Esophagus (tissue), 2 donors: ENCODE measurements at regions not wholly inside any gene's neighbourhood (a gene's known extent, or its start where the extent isn't known, plus 50 kb on each side); places are given as distances from the start of the nearest gene placed in this dataset.

Experiments
- H3K27ac ChIP-seq, 2 donors: one replicate each; pipeline ENCODE4 v1.5.1; 2013; ENCODE audit warnings: low read depth in 2 of 2, mild to moderate bottlenecking in 2 of 2, inconsistent platforms in 1 of 2, low read length in 1 of 2, moderate library complexity in 1 of 2
- H3K27me3 ChIP-seq, 2 donors: one replicate each; pipeline ENCODE4 v1.6.1; 2013; ENCODE audit warnings: low read length in 2 of 2, control low read depth in 1 of 2, mild to moderate bottlenecking in 1 of 2; ENCODE audit not compliant: insufficient read depth in 2 of 2, control insufficient read depth in 1 of 2
- H3K36me3 ChIP-seq, 2 donors: one replicate each; pipeline ENCODE4 v1.6.1; 2013; ENCODE audit warnings: low read length in 1 of 2; ENCODE audit not compliant: control insufficient read depth in 2 of 2, insufficient read depth in 2 of 2
- H3K4me1 ChIP-seq, 2 donors: one replicate each; pipeline ENCODE4 v1.6.1; 2013; ENCODE audit warnings: low read length in 1 of 2; ENCODE audit not compliant: control insufficient read depth in 2 of 2, insufficient read depth in 2 of 2
- H3K4me3 ChIP-seq, 2 donors: one replicate each; pipeline ENCODE4 v1.5.1; 2013; ENCODE audit warnings: low read length in 2 of 2, mild to moderate bottlenecking in 2 of 2, low read depth in 1 of 2, moderate library complexity in 1 of 2
- H3K9me3 ChIP-seq, 2 donors: one replicate each; pipeline ENCODE4 v1.6.1; 2013; ENCODE audit warnings: mild to moderate bottlenecking in 2 of 2, low read depth in 1 of 2, low read length in 1 of 2, moderate library complexity in 1 of 2; ENCODE audit not compliant: control insufficient read depth in 2 of 2, insufficient read depth in 1 of 2
- WGBS, 2 donors: extraction: QIAGEN DNeasy Blood & Tissue Kit; methylation state at CpG; one replicate each; pipeline ENCODE4 v1.1.7; 2013; 5-methylcytosine and 5-hydroxymethylcytosine counted together
- donor health status: healthy with polysubstance abuse.
- donor health status: Bipolar disorder and iron deficiency.

DNA sequence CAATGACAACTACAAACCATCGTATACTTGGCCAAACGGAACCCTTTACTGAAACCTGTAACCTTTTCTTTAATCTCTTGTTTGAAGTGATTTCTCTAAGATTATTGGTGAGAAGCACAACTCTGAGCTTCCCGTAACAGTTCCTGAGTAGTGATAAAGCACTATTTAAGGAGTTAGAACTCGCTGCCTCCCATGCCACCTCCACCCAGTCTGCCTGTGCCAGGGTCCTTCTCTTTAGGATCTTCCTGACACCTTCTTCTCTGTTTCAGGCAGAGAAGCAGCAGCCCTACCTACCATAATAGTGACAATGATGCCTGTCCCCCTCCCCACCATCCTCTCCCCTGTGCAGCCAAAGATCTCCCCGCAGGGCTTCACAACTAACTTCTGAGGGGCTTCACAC lies 330.6 kb downstream of the ZSWIM6 start:
- H3K4me1 ChIP-seq, result no peaks in the 10 kb centered on the region
- H3K9me3 ChIP-seq, result no peaks in the 10 kb centered on the region
- H3K27ac ChIP-seq, result no peak overlapping the region
- H3K27me3 ChIP-seq, result no peaks in the 10 kb centered on the region
- no peaks in the 10 kb centered on the region for H3K36me3 ChIP-seq
- 86 to 90% methylated on average over 5 of the region's 5 CpGs for WGBS, 2 donors
- no peak overlapping the region for H3K4me3 ChIP-seq

DNA sequence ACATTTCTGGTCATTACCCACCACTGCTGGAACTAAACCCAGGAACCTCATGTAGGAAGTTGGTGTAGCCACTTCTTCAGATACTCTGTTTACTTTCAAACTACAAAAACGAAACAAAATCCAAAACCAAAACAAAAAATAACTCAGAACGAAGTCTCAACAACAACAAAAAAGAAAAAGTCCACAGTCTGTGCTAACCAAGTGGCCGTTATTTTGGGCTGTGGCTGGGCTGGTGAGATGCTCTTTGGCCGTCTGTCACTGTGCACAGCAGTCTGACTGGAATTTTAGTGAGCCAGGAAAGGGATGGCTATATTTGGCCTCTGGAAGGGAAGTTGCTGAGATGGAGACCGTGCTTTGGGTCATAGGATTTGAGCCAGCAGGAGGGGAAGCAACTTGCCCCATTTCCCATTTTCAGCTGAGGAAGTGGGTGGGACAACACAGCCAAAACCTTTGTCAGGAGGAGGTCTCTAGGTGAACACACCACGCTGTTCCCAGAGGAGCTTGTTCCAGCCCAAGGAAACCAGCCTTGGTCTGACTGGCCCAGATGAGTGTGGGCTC lies 334.1 kb downstream of the ZSWIM6 start:
- H3K27ac ChIP-seq, result no peak overlapping the region
- H3K27me3 ChIP-seq, result peaks cover 0 to 3% of the 10 kb centered on the region in 2 donors
- 57 to 65% methylated on average over 6 of the region's 6 CpGs for WGBS, 2 donors
- H3K9me3 ChIP-seq, result no peaks in the 10 kb centered on the region
- H3K4me1 ChIP-seq, result no peaks in the 10 kb centered on the region
- no peaks in the 10 kb centered on the region for H3K36me3 ChIP-seq
- no peak overlapping the region for H3K4me3 ChIP-seq

DNA sequence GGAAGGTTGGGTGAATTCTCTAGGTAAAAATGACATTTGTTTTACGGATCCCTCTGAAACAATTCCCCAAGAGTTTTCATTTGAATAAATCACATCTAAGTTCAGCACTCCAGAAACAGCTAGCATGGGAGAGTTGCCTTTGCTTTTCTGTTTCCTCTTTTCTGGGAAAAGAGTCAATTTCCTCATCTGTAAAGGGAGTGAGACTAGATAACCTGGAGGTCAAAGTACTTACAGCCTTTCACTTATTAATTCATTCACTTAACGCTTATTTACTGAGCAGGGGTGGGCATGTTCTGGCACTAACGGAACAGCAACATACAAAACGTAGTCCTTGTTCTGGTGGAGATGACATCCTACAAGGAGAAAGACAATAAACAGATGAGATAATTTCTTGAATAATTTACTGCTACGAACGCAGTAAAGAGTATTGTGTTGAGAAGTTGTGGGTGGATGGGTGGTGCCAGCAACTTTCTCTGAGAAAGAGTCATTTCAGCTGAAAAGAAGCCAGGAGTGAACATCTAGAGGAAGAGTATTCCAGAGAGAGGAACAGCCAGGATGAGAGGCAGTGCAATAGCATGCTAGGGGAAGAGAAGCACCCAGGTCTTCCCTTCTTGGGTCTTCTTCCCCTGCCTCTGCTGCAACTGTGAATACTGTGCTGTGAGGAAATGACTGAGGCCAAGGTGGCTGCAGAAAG lies 335.6 kb downstream of the ZSWIM6 start:
- peaks cover 0 to 3% of the 10 kb centered on the region in 2 donors for H3K27me3 ChIP-seq
- 49 to 54% methylated on average over 6 of the region's 6 CpGs for WGBS, 2 donors
- no peaks in the 10 kb centered on the region for H3K36me3 ChIP-seq
- H3K9me3 ChIP-seq, result no peaks in the 10 kb centered on the region
- no peak overlapping the region for H3K27ac ChIP-seq
- no peaks in the 10 kb centered on the region for H3K4me1 ChIP-seq
- no peak overlapping the region for H3K4me3 ChIP-seq

DNA sequence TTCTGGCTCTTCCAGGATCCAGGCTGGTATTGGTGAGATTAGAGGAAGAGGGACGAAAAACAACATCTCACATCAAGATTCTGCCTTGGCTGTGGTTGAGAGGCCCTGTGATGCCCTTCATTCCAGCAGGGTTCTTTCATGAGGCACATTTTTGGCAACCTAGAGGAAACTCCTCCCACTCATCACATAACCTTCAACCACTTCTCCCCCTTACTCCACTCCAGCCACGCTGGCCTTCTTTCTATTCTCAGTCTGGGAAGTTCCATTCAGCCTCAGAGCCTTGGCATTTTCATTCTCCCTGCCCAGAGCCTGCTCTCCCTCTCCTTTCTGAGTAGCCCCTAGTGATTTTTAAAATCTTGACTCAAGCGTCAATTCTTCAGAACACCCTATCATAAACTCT lies 337.5 kb downstream of the ZSWIM6 start:
- Histone ChIP-seq H3K4me1 (peaks cover 3 to 6% of the 10 kb centered on the region in 2 donors), H3K9me3 (no peaks in the 10 kb centered on the region), H3K36me3 (no peaks in the 10 kb centered on the region), H3K27ac (no peak overlapping the region), H3K4me3 (no peak overlapping the region), H3K27me3 (peaks cover 0 to 3% of the 10 kb centered on the region in 2 donors)
- WGBS, 2 donors, result 77 to 78% methylated on average over 3 of the region's 3 CpGs

DNA sequence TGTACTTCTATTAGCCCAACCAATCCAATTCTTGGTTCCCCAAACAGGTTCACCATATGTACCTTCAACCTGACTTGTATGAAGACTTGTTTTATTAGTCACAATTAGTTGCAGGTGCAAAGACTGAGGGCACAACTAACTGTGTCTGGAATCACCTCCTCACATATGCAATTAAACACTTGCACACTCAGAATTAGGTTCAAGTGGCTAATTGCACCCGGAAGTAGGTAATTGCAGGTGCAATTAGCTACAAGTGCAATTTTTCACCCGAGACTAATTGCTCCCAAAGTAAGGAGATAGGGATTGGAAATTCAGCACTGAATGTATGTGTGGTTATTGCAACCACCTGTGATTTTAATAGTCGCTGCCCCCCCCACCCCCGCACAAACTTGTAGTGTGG lies 338.9 kb downstream of the ZSWIM6 start:
- 82 to 93% methylated on average over 4 of the region's 4 CpGs for WGBS, 2 donors
- Histone ChIP-seq H3K27me3 (peaks cover 0 to 3% of the 10 kb centered on the region in 2 donors), H3K36me3 (no peaks in the 10 kb centered on the region), H3K4me3 (no peak overlapping the region), H3K4me1 (peaks cover 3 to 6% of the 10 kb centered on the region in 2 donors), H3K9me3 (no peaks in the 10 kb centered on the region), H3K27ac (no peak overlapping the region)

DNA sequence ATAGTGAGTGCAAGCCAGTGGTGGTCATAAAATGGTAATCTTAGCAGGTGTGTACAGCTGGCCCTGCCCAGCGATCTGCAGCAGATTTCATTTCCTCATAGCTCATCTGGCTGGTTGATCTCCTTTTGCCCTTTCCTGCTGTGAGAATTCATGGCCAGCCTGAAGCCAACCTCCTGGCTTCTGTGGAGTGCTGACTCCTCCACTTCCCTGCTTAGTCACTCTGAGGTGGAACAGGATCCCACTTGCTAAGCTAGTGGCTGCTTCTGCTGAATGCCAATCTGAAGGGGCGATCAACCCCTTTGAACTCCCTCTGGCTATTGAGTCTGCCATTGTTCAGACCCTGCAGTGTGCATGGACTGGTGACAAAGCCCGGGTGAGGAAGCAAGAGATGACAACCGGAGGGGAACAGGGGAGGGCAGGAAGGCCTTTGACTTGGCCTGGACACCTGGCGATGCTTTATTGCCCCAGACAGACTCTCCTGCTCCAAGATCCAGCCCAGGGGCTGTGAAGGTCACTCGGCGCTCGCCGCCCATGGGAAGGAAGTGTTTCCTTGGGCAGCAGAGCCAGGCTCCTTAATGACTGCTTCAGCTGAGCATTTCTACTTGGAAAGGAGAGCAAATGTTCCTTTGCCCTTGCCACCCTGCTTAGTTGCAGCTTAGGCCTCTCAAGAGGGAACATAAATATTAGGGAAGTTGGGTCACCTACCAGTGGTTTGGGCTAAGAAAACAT lies 341.1 kb downstream of the ZSWIM6 start:
- Histone ChIP-seq H3K36me3 (no peaks in the 10 kb centered on the region), H3K9me3 (no peaks in the 10 kb centered on the region), H3K27me3 (peaks cover 0 to 3% of the 10 kb centered on the region in 2 donors), H3K4me3 (no peak overlapping the region), H3K27ac (no peak overlapping the region), H3K4me1 (peaks cover 3 to 6% of the 10 kb centered on the region in 2 donors)
- WGBS, 2 donors, result 62% methylated on average over 9 of the region's 9 CpGs

DNA sequence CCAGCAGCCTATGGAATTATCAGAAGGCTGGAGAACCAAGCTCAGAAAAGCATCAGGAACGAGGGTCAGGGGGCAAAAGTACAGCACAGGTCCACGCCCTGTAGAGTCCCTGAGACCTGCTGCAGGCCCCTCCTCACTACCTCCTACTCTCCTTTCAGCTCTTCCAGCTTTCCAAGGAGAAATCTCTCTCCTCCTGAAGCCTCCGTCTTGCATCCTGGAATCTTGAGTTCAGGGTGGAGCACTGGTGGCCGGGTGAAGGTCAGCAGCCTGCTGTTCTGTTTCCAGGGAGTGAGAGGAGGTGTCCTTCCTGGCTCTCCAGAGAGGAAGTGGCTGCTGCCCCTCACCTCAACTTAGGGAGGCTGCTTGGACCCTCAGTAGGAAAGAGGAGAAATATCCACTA lies 342.3 kb downstream of the ZSWIM6 start:
- Histone ChIP-seq H3K36me3 (no peaks in the 10 kb centered on the region), H3K27me3 (no peaks in the 10 kb centered on the region), H3K9me3 (no peaks in the 10 kb centered on the region), H3K27ac (no peak overlapping the region), H3K4me3 (no peak overlapping the region), H3K4me1 (peaks cover 3 to 6% of the 10 kb centered on the region in 2 donors)
- 68 to 78% methylated on average over 4 of the region's 4 CpGs for WGBS, 2 donors

DNA sequence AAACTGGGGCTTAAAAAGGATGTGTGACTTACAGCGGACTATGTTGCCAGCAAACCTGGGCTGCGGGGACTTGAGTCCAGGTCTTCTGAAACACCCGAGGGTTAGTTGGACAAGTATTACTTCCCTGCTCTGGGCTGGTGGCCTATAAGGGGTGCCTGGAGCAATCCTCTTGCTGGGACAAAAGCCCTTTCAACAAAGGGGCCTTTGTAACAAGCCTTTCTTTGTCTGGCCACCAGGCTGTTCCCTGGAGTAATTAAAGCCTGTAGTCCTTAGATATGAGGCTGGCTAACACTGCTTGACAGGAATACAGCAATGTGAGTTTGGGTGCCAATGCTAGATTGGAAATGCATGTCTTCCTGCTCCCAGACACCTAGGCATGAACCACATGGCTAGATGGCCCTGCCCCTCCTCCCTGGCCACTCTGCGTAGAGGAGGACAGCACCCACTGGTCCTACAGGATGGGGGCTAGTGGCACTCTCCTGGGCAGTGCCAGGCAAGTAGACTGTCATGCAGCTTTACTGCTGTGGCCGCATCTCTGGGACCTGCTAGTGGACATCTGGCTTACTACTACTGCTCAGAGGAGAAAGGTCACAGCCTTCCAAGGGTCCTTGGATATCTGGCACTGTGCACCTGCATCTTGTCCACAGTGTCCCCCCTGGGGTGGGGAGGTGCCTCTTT lies 343.1 kb downstream of the ZSWIM6 start:
- 71 to 85% methylated on average over 5 of the region's 5 CpGs for WGBS, 2 donors
- H3K27ac ChIP-seq, result no peak overlapping the region
- no peaks in the 10 kb centered on the region for H3K9me3 ChIP-seq
- H3K27me3 ChIP-seq, result no peaks in the 10 kb centered on the region
- H3K36me3 ChIP-seq, result no peaks in the 10 kb centered on the region
- H3K4me1 ChIP-seq, result peaks cover 3 to 6% of the 10 kb centered on the region in 2 donors
- no peak overlapping the region for H3K4me3 ChIP-seq

DNA sequence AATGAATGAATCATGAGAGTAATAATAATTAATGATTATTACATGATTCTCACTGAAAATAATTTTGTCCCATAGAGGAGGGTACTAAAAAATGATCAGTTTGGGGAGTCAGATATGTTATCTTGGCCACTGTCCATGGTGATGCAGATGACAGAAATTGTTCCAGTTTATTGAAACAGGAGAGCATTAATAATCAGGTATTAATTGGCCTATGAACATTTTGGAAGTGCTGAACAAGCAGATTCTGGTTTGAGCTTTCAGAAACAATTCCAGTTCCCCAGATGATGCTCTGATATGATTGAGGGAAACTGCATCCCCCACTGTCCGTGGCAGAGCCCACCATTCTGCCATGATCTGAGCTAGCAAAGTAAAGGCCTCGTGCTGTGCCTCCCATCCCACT lies 345.2 kb downstream of the ZSWIM6 start:
- Histone ChIP-seq H3K4me3 (no peak overlapping the region), H3K36me3 (no peaks in the 10 kb centered on the region), H3K9me3 (no peaks in the 10 kb centered on the region), H3K27me3 (no peaks in the 10 kb centered on the region), H3K4me1 (peaks cover 3 to 6% of the 10 kb centered on the region in 2 donors), H3K27ac (no peak overlapping the region)
- 81 to 95% methylated on average over 2 of the region's 2 CpGs for WGBS, 2 donors
